ENCODE measurements at regions not wholly inside any gene's neighbourhood (a gene's known extent, or its start where the extent isn't known, plus 50 kb on each side); places are given as distances from the start of the nearest gene placed in this dataset.

DNA sequence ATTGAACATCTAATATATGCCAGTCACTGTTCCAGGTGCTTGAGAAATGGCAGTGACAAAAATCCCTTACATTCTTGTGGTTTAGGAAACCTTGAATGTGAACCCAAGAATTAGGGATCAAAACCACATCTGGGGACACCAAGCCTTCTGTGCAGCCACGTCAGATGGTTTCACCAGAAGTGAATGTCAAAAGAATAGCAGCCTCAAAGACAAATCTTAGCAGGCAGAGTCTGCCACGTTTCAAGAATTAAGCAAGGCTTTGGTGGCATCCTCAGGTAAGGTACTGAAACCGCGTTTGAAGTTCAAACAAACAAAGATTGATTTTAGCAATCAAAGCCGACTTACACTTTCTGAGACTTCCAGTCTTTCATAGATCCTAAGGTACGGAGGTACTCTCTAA is 225.5 kb upstream of the GNAI1 start:
- no peak overlapping the region for H3K27ac ChIP-seq (ENCODE audit: low read depth, low read length)
- H3K9me3 ChIP-seq (ENCODE audit: control insufficient read depth in 3 of 3, low read length in 3 of 3), result no peaks in the 10 kb centered on the region
- no peaks in the 10 kb centered on the region for H3K27me3 ChIP-seq (ENCODE audit: control insufficient read depth in 3 of 3, insufficient read depth in 3 of 3, low read length in 3 of 3)
- no peaks in the 10 kb centered on the region for H3K36me3 ChIP-seq (ENCODE audit: control insufficient read depth in 3 of 3, insufficient read depth in 3 of 3, low read length in 3 of 3)
- H3K4me3 ChIP-seq (ENCODE audit: low read length in 3 of 3), result no peak overlapping the region
- H3K4me1 ChIP-seq (ENCODE audit: control insufficient read depth in 3 of 3, insufficient read depth in 3 of 3, low read length in 3 of 3), result no peaks in the 10 kb centered on the region
- H3K9ac ChIP-seq (ENCODE audit: low read depth in 1 of 3, low read length in 3 of 3), result no peak overlapping the region

DNA sequence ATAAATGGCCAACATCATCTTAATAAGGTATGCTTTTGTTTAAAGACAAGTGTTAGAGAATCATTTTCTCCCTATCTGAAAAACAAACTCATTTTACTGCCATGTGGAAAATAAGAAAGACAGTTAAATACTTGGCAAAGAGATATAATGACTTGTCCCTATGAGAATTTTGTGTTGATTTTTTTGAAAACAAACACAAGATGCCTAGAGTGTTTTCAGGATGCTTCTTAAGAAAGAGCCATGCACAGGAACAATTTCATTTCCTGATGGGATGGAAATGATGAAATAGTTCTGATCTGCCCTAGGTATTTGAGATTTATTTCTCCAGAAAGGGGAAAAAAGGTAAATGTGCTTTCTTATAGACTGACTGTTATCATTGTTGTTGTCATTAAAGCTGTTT is 237.5 kb upstream of the GNAI1 start:
- H3K36me3 ChIP-seq (ENCODE audit: control insufficient read depth in 3 of 3, insufficient read depth in 3 of 3, low read length in 3 of 3), result no peaks in the 10 kb centered on the region
- H3K27ac ChIP-seq (ENCODE audit: low read depth, low read length), result no peak overlapping the region
- H3K9me3 ChIP-seq (ENCODE audit: control insufficient read depth in 3 of 3, low read length in 3 of 3), result no peaks in the 10 kb centered on the region
- no peak overlapping the region for H3K4me3 ChIP-seq (ENCODE audit: low read length in 3 of 3)
- no peaks in the 10 kb centered on the region for H3K4me1 ChIP-seq (ENCODE audit: control insufficient read depth in 3 of 3, insufficient read depth in 3 of 3, low read length in 3 of 3)
- H3K9ac ChIP-seq (ENCODE audit: low read depth in 1 of 3, low read length in 3 of 3), result no peak overlapping the region
- H3K27me3 ChIP-seq (ENCODE audit: control insufficient read depth in 3 of 3, insufficient read depth in 3 of 3, low read length in 3 of 3), result no peaks in the 10 kb centered on the region

DNA sequence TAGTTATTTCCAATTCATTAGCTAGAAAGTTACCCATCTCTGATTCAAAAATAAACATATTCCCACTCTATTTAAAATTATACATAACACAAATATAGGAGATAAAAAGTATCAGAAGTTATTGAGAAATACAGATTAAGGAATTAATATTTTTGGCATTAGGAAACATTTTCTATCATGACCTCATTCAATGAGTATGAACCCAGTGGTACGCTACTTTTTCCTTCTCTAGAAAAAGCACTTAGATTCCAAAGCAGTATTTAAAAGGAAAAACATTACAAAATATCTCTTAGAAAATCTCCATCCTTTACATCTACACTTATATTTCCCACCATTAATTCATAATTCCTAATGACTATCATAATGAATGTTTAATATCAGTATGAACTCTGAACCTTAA is 240.6 kb upstream of the GNAI1 start:
- Histone ChIP-seq H3K36me3 (ENCODE audit: control insufficient read depth in 3 of 3, insufficient read depth in 3 of 3, low read length in 3 of 3) (no peaks in the 10 kb centered on the region), H3K27me3 (ENCODE audit: control insufficient read depth in 3 of 3, insufficient read depth in 3 of 3, low read length in 3 of 3) (no peaks in the 10 kb centered on the region), H3K4me3 (ENCODE audit: low read length in 3 of 3) (no peak overlapping the region), H3K4me1 (ENCODE audit: control insufficient read depth in 3 of 3, insufficient read depth in 3 of 3, low read length in 3 of 3) (no peaks in the 10 kb centered on the region), H3K9me3 (ENCODE audit: control insufficient read depth in 3 of 3, low read length in 3 of 3) (no peaks in the 10 kb centered on the region), H3K27ac (ENCODE audit: low read depth, low read length) (no peak overlapping the region), H3K9ac (ENCODE audit: low read depth in 1 of 3, low read length in 3 of 3) (no peak overlapping the region)

DNA sequence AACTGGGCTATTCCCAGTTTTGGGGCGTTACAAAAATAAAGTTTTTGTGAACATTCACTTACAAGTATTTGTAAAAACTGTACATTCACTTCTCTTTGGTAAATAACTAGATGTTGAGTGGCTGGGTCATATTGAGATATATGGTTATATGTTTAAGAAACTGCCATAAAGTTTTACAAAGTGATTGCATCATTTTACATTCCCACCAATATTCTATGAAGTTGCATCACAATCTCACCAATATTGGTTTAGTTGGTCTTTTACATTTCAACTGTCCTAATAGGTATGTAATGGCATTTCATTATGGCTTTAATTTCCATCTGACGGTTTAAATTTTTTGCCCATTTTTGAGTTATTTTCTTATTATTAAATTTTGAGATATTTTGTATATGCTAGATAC is 251.7 kb upstream of the GNAI1 start:
- H3K9ac ChIP-seq (ENCODE audit: low read depth in 1 of 3, low read length in 3 of 3), result no peak overlapping the region
- no peak overlapping the region for H3K27ac ChIP-seq (ENCODE audit: low read depth, low read length)
- H3K36me3 ChIP-seq (ENCODE audit: control insufficient read depth in 3 of 3, insufficient read depth in 3 of 3, low read length in 3 of 3), result no peaks in the 10 kb centered on the region

DNA sequence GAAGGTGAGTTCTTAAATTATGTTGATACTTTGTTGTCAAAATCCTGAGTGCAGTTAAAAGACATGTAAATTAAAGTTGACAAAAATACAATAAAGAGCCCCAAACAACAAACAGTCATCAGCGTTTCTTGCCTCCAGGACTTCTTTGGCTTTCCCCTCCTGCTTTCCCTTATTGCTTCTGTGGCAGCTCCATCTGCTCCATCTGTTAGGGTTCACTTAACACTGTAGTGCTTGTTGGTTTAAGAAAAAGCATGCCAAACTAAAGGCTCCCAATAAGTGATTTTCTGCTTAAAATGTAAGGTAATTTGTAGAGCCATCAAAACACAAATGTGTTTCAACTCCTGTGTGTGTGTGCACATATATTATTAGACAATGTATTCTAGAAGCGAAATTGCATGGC is 254.3 kb upstream of the GNAI1 start:
- H3K27ac ChIP-seq (ENCODE audit: low read depth, low read length), result no peak overlapping the region
- H3K4me3 ChIP-seq (ENCODE audit: low read length in 3 of 3), result no peak overlapping the region
- no peaks in the 10 kb centered on the region for H3K9me3 ChIP-seq (ENCODE audit: control insufficient read depth in 3 of 3, low read length in 3 of 3)
- no peaks in the 10 kb centered on the region for H3K4me1 ChIP-seq (ENCODE audit: control insufficient read depth in 3 of 3, insufficient read depth in 3 of 3, low read length in 3 of 3)
- no peaks in the 10 kb centered on the region for H3K36me3 ChIP-seq (ENCODE audit: control insufficient read depth in 3 of 3, insufficient read depth in 3 of 3, low read length in 3 of 3)
- no peaks in the 10 kb centered on the region for H3K27me3 ChIP-seq (ENCODE audit: control insufficient read depth in 3 of 3, insufficient read depth in 3 of 3, low read length in 3 of 3)
- no peak overlapping the region for H3K9ac ChIP-seq (ENCODE audit: low read depth in 1 of 3, low read length in 3 of 3)

More for the DNA sequence above, 251.7 kb upstream of the GNAI1 start:
- Histone ChIP-seq H3K27me3 (ENCODE audit: control insufficient read depth in 3 of 3, insufficient read depth in 3 of 3, low read length in 3 of 3) (no peaks in the 10 kb centered on the region), H3K4me3 (ENCODE audit: low read length in 3 of 3) (no peak overlapping the region), H3K4me1 (ENCODE audit: control insufficient read depth in 3 of 3, insufficient read depth in 3 of 3, low read length in 3 of 3) (no peaks in the 10 kb centered on the region), H3K9me3 (ENCODE audit: control insufficient read depth in 3 of 3, low read length in 3 of 3) (no peaks in the 10 kb centered on the region)

DNA sequence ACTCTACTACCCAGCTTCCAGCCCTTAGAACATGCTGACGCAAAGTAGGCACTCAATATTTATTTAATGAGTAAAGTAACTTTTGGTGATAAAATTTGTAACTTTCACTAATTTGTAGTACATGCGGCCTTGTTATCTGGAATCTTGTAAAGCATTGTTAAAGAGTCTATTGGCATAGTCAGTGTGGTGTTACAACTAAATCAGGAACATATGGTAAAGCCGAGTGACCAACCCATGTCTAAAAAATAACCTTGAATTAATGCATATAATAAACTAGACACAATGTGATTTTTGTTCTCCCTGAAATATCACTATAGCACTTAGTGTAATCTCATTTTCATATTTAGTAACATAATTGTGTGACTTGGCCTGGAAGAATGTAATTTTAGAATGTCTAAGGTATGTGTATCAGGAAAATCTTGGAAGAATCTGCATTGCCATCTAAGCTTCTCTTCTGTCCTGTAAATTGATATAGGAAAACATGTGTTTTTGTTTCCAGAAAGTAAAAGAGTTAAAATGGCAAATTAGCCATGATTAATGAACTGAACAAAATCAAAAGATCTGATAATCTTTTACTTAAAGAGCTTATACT is 256.7 kb upstream of the GNAI1 start:
- H3K4me3 ChIP-seq (ENCODE audit: low read length in 3 of 3), result no peak overlapping the region
- H3K36me3 ChIP-seq (ENCODE audit: control insufficient read depth in 3 of 3, insufficient read depth in 3 of 3, low read length in 3 of 3), result no peaks in the 10 kb centered on the region
- no peaks in the 10 kb centered on the region for H3K27me3 ChIP-seq (ENCODE audit: control insufficient read depth in 3 of 3, insufficient read depth in 3 of 3, low read length in 3 of 3)
- no peak overlapping the region for H3K27ac ChIP-seq (ENCODE audit: low read depth, low read length)
- H3K9me3 ChIP-seq (ENCODE audit: control insufficient read depth in 3 of 3, low read length in 3 of 3), result no peaks in the 10 kb centered on the region
- no peaks in the 10 kb centered on the region for H3K4me1 ChIP-seq (ENCODE audit: control insufficient read depth in 3 of 3, insufficient read depth in 3 of 3, low read length in 3 of 3)
- no peak overlapping the region for H3K9ac ChIP-seq (ENCODE audit: low read depth in 1 of 3, low read length in 3 of 3)

DNA sequence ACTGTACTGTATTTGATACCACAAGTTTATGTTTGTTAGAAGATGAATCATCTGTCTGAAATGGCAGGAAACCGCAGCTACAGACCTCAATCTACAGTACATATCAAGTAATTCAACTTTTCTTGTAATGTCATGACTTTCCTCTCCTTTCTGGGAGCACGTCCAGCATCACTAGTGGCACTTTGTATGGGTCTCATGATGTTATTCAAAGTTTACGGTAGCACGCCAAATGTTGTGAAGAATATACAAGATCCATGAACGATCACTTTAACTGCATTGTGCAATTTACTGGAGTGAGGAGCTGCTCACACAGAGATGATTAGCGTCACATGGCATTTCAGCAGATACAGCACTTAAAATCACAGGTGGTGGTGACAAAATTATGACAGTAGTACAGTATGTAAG is 257.8 kb upstream of the GNAI1 start:
- no peaks in the 10 kb centered on the region for H3K36me3 ChIP-seq (ENCODE audit: control insufficient read depth in 3 of 3, insufficient read depth in 3 of 3, low read length in 3 of 3)
- H3K27ac ChIP-seq (ENCODE audit: low read depth, low read length), result no peak overlapping the region
- H3K4me3 ChIP-seq (ENCODE audit: low read length in 3 of 3), result no peak overlapping the region
- no peak overlapping the region for H3K9ac ChIP-seq (ENCODE audit: low read depth in 1 of 3, low read length in 3 of 3)
- H3K4me1 ChIP-seq (ENCODE audit: control insufficient read depth in 3 of 3, insufficient read depth in 3 of 3, low read length in 3 of 3), result no peaks in the 10 kb centered on the region
- H3K27me3 ChIP-seq (ENCODE audit: control insufficient read depth in 3 of 3, insufficient read depth in 3 of 3, low read length in 3 of 3), result no peaks in the 10 kb centered on the region
- no peaks in the 10 kb centered on the region for H3K9me3 ChIP-seq (ENCODE audit: control insufficient read depth in 3 of 3, low read length in 3 of 3)

DNA sequence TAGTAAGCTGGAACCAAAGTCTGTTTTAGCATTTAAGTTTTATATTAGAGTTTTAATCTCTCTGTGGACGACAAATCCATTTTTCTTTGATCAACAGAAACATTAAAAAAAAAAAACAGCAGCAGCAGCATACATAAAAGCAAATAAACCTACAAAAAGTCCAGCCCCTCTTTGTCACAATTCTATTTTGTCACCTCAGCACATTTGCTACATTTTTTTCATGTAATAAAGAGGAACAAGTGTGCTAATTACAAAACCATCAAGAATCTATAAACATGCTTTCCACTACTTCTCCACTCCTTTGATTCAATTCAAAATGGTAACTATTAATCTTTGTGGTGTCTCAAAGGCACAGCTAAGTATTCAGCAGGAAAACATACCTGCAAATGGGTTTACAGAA is 259.8 kb upstream of the GNAI1 start:
- Histone ChIP-seq H3K27ac (ENCODE audit: low read depth, low read length) (no peak overlapping the region), H3K4me1 (ENCODE audit: control insufficient read depth in 3 of 3, insufficient read depth in 3 of 3, low read length in 3 of 3) (no peaks in the 10 kb centered on the region), H3K4me3 (ENCODE audit: low read length in 3 of 3) (no peak overlapping the region), H3K36me3 (ENCODE audit: control insufficient read depth in 3 of 3, insufficient read depth in 3 of 3, low read length in 3 of 3) (no peaks in the 10 kb centered on the region), H3K9me3 (ENCODE audit: control insufficient read depth in 3 of 3, low read length in 3 of 3) (no peaks in the 10 kb centered on the region), H3K9ac (ENCODE audit: low read depth in 1 of 3, low read length in 3 of 3) (no peak overlapping the region), H3K27me3 (ENCODE audit: control insufficient read depth in 3 of 3, insufficient read depth in 3 of 3, low read length in 3 of 3) (no peaks in the 10 kb centered on the region)

DNA sequence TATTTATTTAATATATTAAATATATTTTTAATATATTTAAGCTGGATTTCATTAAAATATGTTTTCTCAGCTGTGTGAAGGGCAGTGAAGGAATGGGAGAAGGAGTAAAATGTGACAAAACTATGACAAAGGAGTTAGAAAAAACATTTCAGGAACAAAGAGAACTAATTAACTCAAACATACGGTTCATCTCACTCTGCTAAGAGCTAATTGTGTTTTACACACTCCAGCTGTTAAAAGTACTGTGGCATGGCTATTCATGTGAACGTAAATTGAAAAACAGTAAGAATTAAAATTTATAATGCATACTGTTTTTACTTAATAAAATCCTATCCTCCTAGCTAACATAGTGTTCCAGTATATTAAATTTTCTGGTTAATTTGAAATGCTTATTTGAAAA is 262.5 kb upstream of the GNAI1 start:
- H3K27me3 ChIP-seq (ENCODE audit: control insufficient read depth in 3 of 3, insufficient read depth in 3 of 3, low read length in 3 of 3), result no peaks in the 10 kb centered on the region
- no peaks in the 10 kb centered on the region for H3K4me1 ChIP-seq (ENCODE audit: control insufficient read depth in 3 of 3, insufficient read depth in 3 of 3, low read length in 3 of 3)
- no peaks in the 10 kb centered on the region for H3K9me3 ChIP-seq (ENCODE audit: control insufficient read depth in 3 of 3, low read length in 3 of 3)

DNA sequence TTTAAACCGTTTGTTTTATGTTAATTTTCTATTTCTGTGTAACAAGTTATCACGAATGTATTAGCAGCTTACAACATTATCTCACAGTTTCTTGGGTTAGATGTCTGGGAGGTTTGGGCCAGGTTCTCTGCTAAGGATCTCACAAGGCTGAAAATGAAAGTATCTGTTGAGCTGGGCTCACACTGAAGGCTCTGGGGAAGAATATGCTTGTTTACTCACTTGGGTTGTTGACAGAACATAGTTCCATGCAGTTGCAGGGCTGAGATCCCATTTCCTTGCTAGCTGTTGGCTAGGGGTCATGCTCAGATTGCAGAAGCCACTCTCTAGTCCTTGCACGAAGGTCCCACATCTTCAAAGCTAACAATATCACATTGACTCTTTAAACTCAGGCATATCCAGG is 266.6 kb upstream of the GNAI1 start:
- H3K36me3 ChIP-seq (ENCODE audit: control insufficient read depth in 3 of 3, insufficient read depth in 3 of 3, low read length in 3 of 3), result no peaks in the 10 kb centered on the region
- no peaks in the 10 kb centered on the region for H3K27me3 ChIP-seq (ENCODE audit: control insufficient read depth in 3 of 3, insufficient read depth in 3 of 3, low read length in 3 of 3)
- peaks cover 0 to 3% (median 0%) of the 10 kb centered on the region in 3 donors for H3K9me3 ChIP-seq (ENCODE audit: control insufficient read depth in 3 of 3, low read length in 3 of 3)
- H3K27ac ChIP-seq (ENCODE audit: low read depth, low read length), result no peak overlapping the region
- H3K4me3 ChIP-seq (ENCODE audit: low read length in 3 of 3), result no peak overlapping the region
- no peaks in the 10 kb centered on the region for H3K4me1 ChIP-seq (ENCODE audit: control insufficient read depth in 3 of 3, insufficient read depth in 3 of 3, low read length in 3 of 3)
- H3K9ac ChIP-seq (ENCODE audit: low read depth in 1 of 3, low read length in 3 of 3), result no peak overlapping the region

More for the DNA sequence above, 262.5 kb upstream of the GNAI1 start:
- Histone ChIP-seq H3K9ac (ENCODE audit: low read depth in 1 of 3, low read length in 3 of 3) (no peak overlapping the region), H3K4me3 (ENCODE audit: low read length in 3 of 3) (no peak overlapping the region), H3K27ac (ENCODE audit: low read depth, low read length) (no peak overlapping the region), H3K36me3 (ENCODE audit: control insufficient read depth in 3 of 3, insufficient read depth in 3 of 3, low read length in 3 of 3) (no peaks in the 10 kb centered on the region)

Data from skeletal muscle tissue (tissue), 3 donors.